ENCODE measurements at regions not wholly inside any gene's neighbourhood (a gene's known extent, or its start where the extent isn't known, plus 50 kb on each side); places are given as distances from the start of the nearest gene placed in this dataset.

DNA sequence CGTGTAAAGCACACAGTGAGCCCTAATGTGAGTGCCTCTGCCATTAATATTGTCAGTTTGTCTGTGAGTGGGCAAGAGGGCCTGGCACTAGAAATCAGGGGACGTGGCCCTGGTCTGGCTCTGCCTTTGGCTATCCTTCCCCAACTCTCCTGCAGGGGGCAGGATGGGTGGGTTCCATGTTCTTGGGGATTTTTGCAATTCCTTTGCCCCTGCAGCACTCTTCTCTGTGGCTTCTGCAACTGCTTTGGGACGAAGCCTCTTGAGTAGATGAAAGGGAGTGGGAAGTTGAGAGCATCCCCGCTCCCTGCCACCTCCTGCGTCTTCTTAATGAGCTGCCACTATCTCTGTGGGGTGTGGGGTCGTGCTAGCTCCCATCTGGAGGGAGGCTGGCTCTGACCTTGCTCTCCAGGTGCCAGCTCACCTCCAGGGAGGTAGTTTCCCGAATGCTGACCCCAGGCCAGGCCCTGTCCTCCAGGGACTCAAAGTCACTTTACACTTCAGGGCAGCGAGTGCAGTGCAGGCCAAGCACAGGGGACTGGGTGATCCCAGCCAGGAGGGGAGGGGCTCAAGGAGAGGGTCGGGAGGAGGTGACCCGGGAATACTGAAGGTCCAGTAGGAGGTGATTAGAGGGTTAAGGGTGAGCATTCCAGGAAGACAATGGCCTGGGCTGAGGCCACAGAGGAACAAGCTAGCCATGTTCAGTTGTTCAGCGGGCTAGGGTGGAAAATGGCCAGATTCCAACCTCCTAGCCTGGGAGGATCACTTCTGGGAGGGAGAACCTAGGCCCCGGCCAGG lies 121.0 kb upstream of the NLRP1 start:
- Histone ChIP-seq H3K4me1 (no peaks in the 10 kb centered on the region), H3K4me3 (ENCODE audit: low read depth, low read length) (no peak overlapping the region), H3K36me3 (no peaks in the 10 kb centered on the region), H3K9me3 (no peaks in the 10 kb centered on the region), H3K27me3 (no peaks in the 10 kb centered on the region)
- TF ChIP-seq, protein P1, sequence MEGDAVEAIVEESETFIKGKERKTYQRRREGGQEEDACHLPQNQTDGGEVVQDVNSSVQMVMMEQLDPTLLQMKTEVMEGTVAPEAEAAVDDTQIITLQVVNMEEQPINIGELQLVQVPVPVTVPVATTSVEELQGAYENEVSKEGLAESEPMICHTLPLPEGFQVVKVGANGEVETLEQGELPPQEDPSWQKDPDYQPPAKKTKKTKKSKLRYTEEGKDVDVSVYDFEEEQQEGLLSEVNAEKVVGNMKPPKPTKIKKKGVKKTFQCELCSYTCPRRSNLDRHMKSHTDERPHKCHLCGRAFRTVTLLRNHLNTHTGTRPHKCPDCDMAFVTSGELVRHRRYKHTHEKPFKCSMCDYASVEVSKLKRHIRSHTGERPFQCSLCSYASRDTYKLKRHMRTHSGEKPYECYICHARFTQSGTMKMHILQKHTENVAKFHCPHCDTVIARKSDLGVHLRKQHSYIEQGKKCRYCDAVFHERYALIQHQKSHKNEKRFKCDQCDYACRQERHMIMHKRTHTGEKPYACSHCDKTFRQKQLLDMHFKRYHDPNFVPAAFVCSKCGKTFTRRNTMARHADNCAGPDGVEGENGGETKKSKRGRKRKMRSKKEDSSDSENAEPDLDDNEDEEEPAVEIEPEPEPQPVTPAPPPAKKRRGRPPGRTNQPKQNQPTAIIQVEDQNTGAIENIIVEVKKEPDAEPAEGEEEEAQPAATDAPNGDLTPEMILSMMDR (IDR thresholded peaks at IDR 0.05; ENCODE audit: low read depth, low read length), result peak; percentile 24
- no peak for DNase-seq

DNA sequence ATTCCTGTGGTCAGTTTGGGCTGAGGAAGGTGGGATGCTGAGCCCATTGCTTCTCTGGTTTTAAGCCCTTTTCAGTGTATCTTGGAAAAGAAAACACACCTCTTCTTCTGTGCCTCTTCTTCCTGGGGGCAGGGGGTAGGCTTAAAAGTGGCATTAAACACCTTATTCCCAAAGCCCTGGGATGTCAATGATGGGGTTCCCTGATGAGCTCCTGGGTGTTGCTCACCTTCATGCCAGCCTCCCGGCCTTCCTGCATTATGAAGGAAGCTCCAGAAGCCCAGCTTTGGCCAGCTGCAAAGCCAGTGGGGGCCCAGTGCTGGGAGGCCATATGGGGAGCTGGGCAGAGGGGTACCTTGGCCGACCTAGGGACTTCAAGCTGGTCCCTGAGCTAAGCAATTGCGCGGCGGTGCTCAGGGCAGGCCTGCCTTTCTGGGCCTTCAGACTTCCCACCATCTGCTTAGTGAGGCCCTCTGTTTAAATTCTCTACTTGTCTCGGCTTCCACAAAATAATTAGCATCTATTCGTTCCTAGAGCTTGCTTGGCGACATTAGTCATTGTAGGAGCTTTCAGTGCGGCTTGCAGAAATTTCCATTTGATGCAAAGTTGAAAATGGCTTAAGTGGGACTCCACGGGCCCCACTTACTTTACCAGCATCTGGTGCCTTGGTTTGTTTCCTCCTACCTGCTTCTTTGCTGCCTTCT lies 121.7 kb upstream of the NLRP1 start:
- H3K9me3 ChIP-seq, result no peaks in the 10 kb centered on the region
- no peak for DNase-seq
- H3K27me3 ChIP-seq, result no peaks in the 10 kb centered on the region
- H3K4me1 ChIP-seq, result no peaks in the 10 kb centered on the region
- TF ChIP-seq, protein P1 (IDR thresholded peaks at IDR 0.05; ENCODE audit: low read depth, low read length), result no peak
- no peaks in the 10 kb centered on the region for H3K36me3 ChIP-seq
- H3K4me3 ChIP-seq (ENCODE audit: low read depth, low read length), result no peak overlapping the region

DNA sequence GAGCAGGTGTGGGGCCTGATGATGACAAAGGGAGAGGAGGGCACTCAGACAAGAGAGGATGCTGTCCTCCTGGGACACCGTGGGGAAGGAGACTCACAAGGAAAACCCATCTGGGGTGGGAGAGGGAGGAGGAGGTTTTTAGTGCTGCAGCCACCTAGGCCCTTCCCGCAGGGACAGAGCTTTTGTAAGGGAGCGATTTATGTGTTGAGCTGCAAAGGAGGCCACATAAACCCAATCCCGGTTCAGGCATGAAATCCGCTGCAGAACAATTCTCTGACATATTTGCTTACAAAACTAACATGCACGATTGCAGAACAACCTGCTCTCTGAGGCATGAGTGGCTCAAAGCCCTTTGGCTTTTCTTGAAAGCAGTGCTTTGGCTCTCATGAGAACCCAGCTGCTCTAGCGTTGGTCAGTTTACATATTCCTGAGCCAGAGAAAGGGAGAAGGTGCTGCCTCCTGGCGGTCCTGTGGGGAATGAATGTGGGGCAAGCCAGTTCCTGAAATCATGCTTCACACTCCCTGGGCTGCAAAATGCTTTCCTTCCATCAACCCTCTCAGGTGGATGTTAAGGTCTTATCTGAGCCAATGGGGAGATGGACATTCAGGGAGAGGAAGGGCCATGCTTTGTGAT lies 122.4 kb upstream of the NLRP1 start:
- Histone ChIP-seq H3K36me3 (no peaks in the 10 kb centered on the region), H3K9me3 (no peaks in the 10 kb centered on the region), H3K4me3 (ENCODE audit: low read depth, low read length) (no peak overlapping the region), H3K27me3 (no peaks in the 10 kb centered on the region), H3K4me1 (no peaks in the 10 kb centered on the region)
- TF ChIP-seq, protein P1 (IDR thresholded peaks at IDR 0.05; ENCODE audit: low read depth, low read length), result peak; percentile 52
- peak; percentile 31 for DNase-seq

DNA sequence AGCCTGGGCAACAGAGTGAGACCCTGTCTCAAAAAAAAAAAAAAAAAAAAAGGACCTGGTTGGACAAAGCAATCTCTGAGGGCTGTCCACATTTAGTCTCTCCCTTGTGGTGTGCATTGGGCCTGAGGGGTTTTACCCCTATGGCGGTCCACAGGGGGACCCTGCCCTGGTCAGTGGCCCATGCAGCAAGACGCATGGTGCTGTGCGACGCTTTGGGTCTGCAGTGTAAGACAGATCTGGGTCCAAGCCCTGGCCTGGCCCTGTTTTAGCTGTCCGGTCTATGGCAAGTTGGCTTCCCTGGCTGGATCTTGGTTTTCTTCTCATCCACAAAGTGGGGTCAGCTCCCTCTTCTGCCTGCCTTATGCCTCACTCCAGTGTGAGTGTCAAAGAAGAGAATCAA lies 123.2 kb upstream of the NLRP1 start:
- DNase-seq, result no peak
- TF ChIP-seq, protein P1 (IDR thresholded peaks at IDR 0.05; ENCODE audit: low read depth, low read length), result no peak

DNA sequence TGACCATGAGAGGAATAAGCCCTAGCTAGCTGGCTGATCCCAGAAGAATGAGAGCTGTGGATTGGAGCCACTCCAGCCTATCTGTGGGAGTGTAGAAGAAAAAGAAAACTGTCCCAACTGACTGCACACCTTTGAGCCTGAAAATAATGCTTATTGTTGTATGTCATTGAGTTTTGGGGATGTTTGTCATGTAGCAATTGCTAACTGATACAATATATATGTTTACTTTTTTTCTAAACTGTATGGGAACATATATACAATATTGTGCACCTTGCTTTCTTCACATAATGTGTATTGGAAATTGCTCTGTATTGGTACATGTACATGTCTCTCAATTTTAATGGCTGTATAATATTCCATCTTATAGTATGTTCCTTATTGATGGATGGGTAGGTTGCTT lies 124.0 kb upstream of the NLRP1 start:
- Histone ChIP-seq H3K27me3 (no peaks in the 10 kb centered on the region), H3K9me3 (no peaks in the 10 kb centered on the region), H3K4me3 (ENCODE audit: low read depth, low read length) (no peak overlapping the region), H3K36me3 (no peaks in the 10 kb centered on the region), H3K4me1 (no peaks in the 10 kb centered on the region)
- no peak for DNase-seq
- TF ChIP-seq, protein P1 (IDR thresholded peaks at IDR 0.05; ENCODE audit: low read depth, low read length), result no peak

More for the DNA sequence above, 123.2 kb upstream of the NLRP1 start:
- Histone ChIP-seq H3K4me1 (no peaks in the 10 kb centered on the region), H3K36me3 (no peaks in the 10 kb centered on the region), H3K27me3 (no peaks in the 10 kb centered on the region), H3K4me3 (ENCODE audit: low read depth, low read length) (no peak overlapping the region), H3K9me3 (no peaks in the 10 kb centered on the region)
